DMS 273 (cell line): ENCODE measurements at regions not wholly inside any gene's neighbourhood (a gene's known extent, or its start where the extent isn't known, plus 50 kb on each side); places are given as distances from the start of the nearest gene placed in this dataset.
A peak's percentile ranks its signal among the peaks of the same experiment; 100 is the strongest.
"Not testable (repeated sequence)": the region's sequence is repeated elsewhere in the genome, so short reads cannot be mapped to it uniquely, and the experiment has no call there.

Experiments
- DNase-seq: peaks from one replicate; lab custom pipeline; 2025; ENCODE audit not compliant: unreplicated experiment; lab: John Stamatoyannopoulos, UW

DNA sequence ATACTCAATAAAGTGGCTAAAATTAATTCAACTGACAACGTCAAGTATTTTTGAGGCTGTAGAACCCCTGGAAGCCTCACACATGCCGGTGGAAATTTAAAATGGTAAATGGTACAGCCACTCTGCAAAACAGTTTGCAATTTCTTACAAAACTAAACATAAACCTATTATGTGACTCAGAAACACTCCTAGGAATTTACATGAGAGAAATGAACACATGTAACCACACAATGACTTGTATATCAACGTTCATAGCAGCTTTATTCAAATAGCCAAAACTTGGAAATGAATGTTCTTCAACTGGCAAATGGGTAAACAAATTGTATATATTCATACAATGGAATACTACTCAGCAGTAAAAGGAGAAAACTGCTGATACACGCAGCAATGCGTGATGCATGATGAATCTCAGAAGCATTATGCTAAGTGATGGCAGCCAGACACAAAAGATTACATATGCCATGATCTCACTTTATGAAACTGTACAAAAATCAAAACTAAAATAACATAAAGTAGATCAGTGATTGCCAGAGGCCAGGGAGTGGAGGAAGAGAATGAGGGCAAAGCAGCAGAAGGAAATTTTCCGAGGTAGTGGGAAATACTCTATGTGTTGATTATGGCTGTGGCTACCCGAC lies 112.5 kb downstream of the FAM50B start:
- no peak for DNase-seq

- DNase-seq, result no peak
Observed at GRCh38 chr6:3962291-3963280, 113.4 kb downstream of the FAM50B start.

- no peak for DNase-seq
Observed at GRCh38 chr6:3963426-3963825, 114.3 kb downstream of the FAM50B start.

- DNase-seq, result no peak
Observed at GRCh38 chr6:3965071-3965718, 113.7 kb downstream of the FAM217A start.

GRCh38 chr6:3966426-3966825 lies 112.5 kb downstream of the FAM217A start:
- DNase-seq, result no peak

- no peak for DNase-seq
Observed at GRCh38 chr6:3970097-3970496, 108.8 kb downstream of the FAM217A start.

DNA sequence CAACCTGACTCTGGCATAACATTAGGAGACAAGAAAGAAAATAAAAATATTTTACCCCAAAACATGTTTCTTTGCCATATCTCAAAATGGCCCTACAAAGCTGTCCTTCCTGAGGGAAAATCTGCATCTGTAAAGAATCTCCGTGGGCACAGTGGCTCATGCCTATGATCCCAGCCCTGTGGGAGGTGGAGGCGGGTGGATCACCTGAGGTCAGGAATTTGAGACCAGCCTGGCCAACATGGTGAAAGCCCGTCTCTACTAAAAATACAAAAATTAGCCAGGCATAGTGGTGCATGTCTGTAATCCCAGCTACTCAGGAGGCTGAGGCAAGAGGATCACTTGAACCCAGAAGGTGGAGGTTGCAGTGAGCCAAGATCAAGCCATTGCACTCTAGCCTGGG lies 105.8 kb downstream of the FAM217A start:
- DNase-seq, result not testable (repeated sequence)

- peak; percentile 58 for DNase-seq
Observed at GRCh38 chr6:3977875-3978711, 100.8 kb downstream of the FAM217A start.

- not testable (repeated sequence) for DNase-seq
Observed at GRCh38 chr6:3978966-3979365, 100.0 kb downstream of the FAM217A start.

DNA sequence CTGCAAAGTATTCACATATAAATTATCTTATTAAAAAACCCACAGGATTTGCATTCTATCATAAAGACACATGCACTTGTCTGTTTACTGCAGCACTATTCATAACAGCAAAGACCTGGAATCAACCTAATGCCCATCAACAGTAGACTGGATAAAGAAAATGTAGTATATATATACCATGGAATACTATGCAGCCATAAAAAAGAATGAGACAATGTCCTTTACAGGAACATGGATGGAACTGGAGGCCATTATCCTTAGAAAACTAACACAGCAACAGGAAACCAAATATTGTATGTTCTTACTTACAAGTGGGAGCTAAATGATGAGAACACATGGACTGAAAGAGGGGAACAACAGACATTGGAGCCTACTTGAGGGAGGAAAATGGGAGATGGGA lies 97.0 kb downstream of the FAM217A start:
- DNase-seq, result no peak

- no peak for DNase-seq
Observed at GRCh38 chr6:3983778-3984177, 95.2 kb downstream of the FAM217A start.

- no peak for DNase-seq
Observed at GRCh38 chr6:3984494-3984893, 94.4 kb downstream of the FAM217A start.

GRCh38 chr6:3986241-3986640 lies 92.7 kb downstream of the FAM217A start:
- no peak for DNase-seq

DNA sequence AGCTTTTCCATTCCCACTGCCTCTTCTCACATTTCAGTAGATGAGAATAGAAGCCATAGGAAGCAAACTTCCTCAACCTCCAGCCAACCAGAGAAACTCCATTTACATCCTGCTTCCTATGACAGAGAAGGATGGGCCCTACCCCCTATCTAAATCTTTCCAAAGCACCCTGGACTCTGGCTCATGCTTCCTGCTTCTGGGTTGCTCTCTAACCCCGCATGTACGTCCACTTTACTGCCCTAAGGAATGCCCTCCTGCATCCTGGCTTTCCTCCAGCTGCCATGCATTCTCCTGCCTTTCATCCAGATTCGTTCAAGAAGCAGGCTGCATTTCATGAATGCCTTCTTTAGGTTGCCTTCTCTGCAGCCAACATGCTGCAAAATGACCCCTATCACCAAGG lies 91.9 kb downstream of the FAM217A start:
- DNase-seq, result no peak

GRCh38 chr6:3987576-3987975 lies 91.4 kb downstream of the FAM217A start:
- DNase-seq, result no peak

DNA sequence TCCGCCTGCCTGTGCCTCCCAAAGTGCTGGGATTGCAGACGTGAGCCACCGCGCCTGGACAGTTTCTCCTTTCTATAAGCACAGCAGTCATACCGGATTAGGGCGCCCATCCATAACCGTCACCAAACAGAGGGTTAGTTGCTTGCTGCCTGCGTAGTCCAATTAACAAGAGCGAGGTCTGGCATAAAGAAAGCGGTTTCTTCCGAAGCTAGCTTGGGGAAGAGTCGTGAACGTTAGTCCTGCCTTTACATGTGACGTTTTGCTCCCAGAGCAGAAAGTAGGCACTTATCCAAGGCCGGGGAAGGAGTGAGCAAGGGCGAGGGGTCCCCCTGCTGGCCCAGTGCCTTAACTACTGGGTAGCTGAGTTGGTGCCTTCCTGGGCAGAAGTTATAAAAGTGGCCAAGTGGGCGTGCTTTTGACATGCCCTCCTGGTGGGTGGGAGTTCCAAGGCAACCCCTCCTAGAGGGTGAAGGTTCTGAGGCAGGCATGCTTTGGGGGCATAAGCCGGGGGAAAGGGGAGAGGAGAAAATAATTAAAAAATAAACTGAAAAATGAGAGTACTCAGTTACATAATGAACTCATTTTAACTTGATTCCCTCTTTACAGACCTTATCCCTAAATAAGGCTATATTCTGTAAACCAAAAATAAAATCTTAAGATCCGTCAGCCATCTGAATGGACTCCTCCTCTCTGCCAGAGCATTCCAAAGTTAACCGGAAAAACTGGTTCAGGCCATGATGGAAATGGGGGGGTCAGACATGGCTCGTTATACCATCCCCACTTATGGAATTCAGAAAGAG lies 88.0 kb downstream of the FAM217A start:
- peak; percentile 94 for DNase-seq

DNA sequence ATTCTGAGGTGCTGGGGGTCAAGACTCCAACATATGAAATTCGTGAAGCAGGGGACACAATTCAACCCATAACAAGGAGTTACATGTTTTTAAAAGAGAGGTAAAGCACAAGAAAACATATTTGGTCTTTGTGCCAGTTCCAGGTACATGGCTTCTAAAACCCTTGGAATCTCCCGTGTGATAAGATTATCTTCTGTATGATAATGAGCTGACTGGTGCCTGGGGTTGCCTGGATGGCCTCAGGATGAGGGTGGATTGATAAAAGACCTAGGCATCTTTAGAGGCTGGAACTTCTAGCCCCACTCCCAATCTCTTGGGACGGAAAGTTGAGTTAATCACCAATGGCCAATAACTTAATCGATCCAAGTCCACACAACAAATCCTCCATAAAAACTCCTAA lies 87.0 kb downstream of the FAM217A start:
- no peak for DNase-seq

DNA sequence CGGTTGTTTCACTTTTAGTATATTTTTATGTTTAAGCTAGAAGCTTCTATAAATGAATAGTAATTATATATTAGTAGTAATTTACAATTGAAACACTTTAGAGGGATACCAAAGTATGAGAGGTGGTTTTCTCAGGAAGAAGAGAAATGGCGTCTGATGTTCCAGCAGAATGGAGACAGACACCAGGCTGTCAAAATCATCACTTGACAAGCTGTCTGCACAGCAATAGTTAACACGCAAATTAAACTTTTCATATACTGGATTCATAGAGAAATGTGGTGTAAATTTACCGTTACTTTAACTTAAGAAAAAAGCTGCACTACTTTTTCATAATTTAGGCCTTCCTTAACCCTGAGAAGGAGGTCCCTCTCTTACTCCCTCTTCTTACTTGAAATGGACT lies 82.6 kb downstream of the FAM217A start:
- DNase-seq, result no peak

DNA sequence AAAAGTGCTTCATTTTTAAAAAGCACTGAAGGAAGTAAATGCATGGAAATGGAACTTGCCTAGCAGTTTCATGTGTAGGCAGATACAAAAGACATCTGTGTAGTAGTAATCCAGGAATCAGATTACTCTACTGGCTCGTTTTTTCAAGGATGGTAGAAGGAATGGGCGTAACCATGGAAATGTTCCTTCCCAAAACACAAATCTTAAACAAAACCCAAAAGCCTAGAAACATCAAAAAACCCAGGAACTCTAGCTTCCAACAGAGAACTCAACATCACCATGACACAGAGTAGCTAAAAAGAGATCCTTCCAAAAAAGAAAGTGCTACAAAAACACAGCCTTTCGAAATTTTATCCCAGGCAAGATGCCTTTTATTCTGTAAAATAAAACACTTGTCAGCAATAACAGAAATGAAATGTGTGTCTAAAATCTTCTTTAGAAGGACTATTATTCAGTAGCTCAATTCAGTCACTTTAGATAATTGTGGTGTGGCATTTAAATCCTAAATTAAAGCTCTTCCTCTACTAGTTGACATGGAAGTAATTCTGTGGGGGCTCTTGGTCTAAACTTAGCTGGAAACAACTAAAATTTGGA lies 81.7 kb downstream of the FAM217A start:
- DNase-seq, result peak; percentile 28
